Omental fat pad (tissue), 3 donors: ENCODE measurements at regions not wholly inside any gene's neighbourhood (a gene's known extent, or its start where the extent isn't known, plus 50 kb on each side); places are given as distances from the start of the nearest gene placed in this dataset.

Experiments
- ATAC-seq: fragments of 150-250 bp; one replicate; pipeline ENCODE4 v1.9.1; 2016; ENCODE audit warnings: mild to moderate bottlenecking, moderate library complexity; ENCODE audit not compliant: low FRiP score
- DNase-seq: peaks from one replicate; pipeline ENCODE4 v3.0.0-alpha.2; 2019; ENCODE audit warnings: low spot score
- TF ChIP-seq, protein P1 (sequence below), 3 donors: fragments of 450-650 bp; IDR thresholded peaks; one replicate each; pipeline ENCODE4 v1.5.1; 2016 to 2017; ENCODE audit warnings: antibody characterized with exemption in 3 of 3, mild to moderate bottlenecking in 3 of 3, moderate library complexity in 2 of 3

DNA sequence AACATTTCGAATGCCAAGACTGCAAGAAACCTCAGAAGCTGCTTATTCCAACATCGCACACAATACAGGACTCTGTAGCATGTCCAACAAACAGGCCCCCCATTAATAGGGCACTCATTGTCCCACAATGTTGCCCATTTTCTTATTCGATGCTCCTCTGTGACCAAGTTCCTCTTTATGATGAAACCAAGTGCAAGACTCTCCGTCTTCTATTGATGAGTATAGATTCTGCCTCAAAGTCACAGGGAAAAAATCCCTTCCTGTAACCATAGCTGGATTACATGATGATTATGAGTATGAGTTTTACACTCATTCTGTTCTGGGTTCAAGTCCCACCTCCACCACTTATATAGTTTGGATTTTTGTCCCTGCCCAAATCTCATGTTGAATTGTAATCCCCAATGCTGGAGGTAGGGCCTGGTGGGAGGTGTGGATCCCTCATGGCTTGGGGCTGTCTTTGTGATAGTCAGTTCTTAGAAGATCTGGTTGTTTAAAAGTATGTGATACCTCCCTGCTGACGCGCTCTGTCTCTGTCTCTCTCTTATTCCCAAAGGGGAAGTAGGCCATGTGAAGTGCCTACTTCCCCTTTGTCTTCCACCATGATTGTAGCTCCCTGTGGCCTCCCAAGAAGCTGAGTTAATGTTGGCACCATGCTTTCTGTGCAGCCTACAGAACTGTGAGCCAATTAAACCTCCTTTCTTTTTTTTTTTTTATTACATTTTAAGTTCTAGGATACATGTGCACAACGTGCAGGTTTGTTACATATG, 148.7 kb downstream of the OSR1 start:
- ATAC-seq (no peak), DNase-seq (no peak)
- TF ChIP-seq, protein P1, sequence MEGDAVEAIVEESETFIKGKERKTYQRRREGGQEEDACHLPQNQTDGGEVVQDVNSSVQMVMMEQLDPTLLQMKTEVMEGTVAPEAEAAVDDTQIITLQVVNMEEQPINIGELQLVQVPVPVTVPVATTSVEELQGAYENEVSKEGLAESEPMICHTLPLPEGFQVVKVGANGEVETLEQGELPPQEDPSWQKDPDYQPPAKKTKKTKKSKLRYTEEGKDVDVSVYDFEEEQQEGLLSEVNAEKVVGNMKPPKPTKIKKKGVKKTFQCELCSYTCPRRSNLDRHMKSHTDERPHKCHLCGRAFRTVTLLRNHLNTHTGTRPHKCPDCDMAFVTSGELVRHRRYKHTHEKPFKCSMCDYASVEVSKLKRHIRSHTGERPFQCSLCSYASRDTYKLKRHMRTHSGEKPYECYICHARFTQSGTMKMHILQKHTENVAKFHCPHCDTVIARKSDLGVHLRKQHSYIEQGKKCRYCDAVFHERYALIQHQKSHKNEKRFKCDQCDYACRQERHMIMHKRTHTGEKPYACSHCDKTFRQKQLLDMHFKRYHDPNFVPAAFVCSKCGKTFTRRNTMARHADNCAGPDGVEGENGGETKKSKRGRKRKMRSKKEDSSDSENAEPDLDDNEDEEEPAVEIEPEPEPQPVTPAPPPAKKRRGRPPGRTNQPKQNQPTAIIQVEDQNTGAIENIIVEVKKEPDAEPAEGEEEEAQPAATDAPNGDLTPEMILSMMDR (IDR thresholded peaks at IDR 0.05): no peak

DNA sequence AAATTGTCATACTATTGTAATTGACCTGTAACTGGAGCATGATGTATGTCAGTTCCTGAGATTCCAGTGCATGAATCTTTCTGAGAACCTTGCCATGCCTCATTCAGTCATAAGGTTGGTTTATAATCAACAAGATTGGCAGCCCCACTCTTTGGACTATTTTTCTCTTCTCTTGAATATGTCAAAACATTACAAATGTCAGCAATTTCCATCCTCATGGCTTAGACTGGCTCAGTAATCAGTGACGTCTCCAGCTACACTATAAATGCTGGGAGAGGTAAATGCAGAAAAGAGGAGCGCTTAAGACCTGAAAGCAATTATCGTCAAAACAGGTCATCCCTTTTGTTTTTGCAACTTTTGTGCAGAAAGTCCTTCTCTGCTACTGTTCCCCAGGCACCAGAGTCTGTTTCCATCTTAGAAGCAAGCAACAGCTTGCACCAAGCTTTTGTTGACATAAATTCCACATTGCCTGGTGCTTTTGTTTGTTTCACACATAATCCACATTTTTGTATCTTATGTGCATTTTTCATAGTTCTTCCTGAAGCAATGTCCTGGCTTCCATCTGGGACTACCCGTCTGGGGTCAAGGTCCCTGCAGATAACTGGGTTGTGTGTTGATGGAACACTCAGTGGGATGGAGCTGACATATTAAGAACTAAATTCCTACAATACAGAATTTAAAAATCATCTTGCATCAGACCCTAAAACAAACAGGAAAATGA, 149.8 kb downstream of the OSR1 start:
- TF ChIP-seq, protein P1 (IDR thresholded peaks at IDR 0.05): no peak
- ATAC-seq: no peak
- no peak for DNase-seq

DNA sequence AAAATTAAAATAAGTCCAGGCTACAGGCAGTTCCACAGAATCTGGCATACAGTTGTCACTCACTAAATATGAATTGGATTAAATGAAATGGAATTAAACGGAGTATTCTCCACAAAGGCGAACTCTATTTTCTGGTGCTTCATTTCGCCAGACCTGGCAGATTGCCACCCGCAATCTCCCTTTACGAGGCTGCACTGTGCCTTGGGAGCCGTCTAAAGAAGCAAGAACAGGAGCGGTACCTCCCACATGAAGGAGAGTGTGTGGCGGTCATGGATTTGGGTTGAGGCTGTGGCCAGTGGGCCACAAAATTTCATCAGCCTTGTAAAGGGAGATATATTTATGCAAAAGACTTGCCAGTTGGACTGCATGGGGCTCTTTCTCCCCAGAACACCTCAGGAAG, 151.0 kb downstream of the OSR1 start:
- no peak for ATAC-seq
- TF ChIP-seq, protein P1 (IDR thresholded peaks at IDR 0.05): no peak
- no peak for DNase-seq

DNA sequence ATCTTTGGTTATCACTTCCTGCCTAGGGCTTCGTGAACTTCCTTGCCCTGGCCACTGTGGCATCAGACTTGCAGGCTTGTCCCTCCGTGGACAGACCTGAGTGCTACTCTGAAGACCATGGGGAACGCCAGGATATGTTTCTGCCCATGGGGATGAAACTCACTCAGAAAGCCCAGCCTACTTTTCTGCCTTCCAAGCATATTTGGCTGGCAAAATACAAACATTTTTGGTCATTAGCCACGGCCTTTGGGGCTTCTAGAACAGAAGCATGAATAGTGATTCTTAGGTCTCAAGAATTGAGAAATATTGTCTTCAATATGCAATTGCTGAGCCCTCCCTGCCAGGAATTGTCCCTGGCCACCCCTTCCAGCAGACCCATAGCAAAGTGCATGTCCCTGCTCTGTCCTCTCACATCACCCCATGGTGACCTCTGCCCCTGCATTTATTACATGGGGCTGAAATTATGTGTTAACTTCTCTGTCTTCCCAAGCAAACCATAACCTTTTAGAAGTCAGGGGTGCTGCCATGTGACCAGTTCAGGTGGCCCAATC, 152.4 kb downstream of the OSR1 start:
- DNase-seq (no peak), ATAC-seq (no peak)
- TF ChIP-seq, protein P1 (IDR thresholded peaks at IDR 0.05): no peak

DNA sequence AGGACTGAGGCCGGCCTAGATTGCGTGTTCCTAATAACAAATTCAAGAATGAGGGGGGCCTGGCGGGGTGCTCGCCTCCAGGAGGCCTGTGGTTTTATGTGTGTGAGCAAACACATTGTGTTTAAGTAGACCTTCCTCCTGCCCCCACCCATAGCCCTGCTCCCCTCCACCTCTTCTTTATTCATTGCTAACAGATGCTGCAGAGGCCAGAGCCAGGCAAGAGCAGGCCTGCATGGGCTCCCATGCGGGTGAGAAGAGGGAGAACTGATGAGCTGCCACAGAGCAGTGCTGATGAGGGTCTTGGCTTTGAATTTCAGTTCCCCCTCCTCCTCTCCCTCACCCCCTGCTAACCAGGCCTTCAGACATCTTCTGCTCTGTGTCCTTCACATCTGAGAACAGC, 154.6 kb downstream of the OSR1 start:
- no peak for ATAC-seq
- DNase-seq: no peak
- TF ChIP-seq, protein P1 (IDR thresholded peaks at IDR 0.05): no peak

DNA sequence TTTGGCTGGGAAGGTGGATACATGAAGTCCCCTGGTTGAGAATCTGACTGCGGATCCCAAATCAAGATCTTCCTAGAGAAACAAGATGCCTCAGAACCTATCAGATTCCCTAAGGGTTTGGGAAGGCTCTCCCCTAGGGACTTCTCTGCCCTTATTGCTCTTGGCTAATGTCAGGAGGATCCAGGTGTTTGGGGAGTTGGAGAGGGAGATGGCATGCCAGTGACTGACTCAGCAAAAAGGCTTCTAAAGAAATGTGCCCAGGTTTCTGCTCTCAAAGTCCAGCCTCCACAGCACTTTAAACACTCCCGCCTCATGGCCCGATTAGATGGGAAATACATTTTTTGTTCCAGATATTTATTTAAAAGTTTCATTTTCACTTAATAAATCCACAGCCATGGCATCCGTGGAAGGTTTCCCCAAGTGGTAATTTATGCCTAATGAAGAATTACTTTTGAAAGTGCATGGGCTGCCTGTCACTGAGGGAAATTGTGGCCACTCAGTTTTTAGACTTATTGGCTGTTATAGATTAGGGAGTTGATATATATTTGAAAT, 156.4 kb downstream of the OSR1 start:
- TF ChIP-seq, protein P1 (IDR thresholded peaks at IDR 0.05): no peak
- DNase-seq (no peak), ATAC-seq (no peak)
